WTC11 (cell line): ENCODE measurements at regions not wholly inside any gene's neighbourhood (a gene's known extent, or its start where the extent isn't known, plus 50 kb on each side); places are given as distances from the start of the nearest gene placed in this dataset.

ENCODE experiments used
- ATAC-seq: fragments of 200-7000 bp; cut with Tn5 transposase; 2 replicates; pipeline ENCODE4 v1.10.0; 2021; ENCODE audit warnings: mild to moderate bottlenecking, moderate library complexity
- CTCF ChIA-PET: fragments of 300-600 bp; sonication (Branson Sonifier 250); formaldehyde crosslinking; loops from one replicate; lab custom pipeline; 2021; ENCODE audit warnings: antibody characterized with exemption; lab: Charles Lee
- POLR2A ChIA-PET: fragments of 350-600 bp; sonication (Branson Sonifier 250); formaldehyde crosslinking; loops from one replicate; lab custom pipeline; 2021; ENCODE audit warnings: antibody characterized with exemption; lab: Charles Lee
- DNase-seq: peaks from one replicate; pipeline ENCODE4 v3.0.0; 2021; ENCODE audit warnings: low spot score
- H3K27ac Mint-ChIP-seq: 2 replicates; pipeline ENCODE4 v1.8.0; 2021; ENCODE audit warnings: mixed read lengths
- H3K27me3 Mint-ChIP-seq: 2 replicates; pipeline ENCODE4 v1.8.0; 2021; ENCODE audit warnings: low read depth, mild to moderate bottlenecking, moderate library complexity, mixed read lengths
- H3K36me3 Mint-ChIP-seq: 2 replicates; pipeline ENCODE4 v1.8.0; 2021; ENCODE audit warnings: mixed read lengths
- H3K4me1 Mint-ChIP-seq: 2 replicates; pipeline ENCODE4 v1.8.0; 2022; ENCODE audit warnings: mixed read lengths
- H3K4me3 Mint-ChIP-seq: 2 replicates; pipeline ENCODE4 v1.8.0; 2021; ENCODE audit warnings: mild to moderate bottlenecking, moderate library complexity, mixed read lengths
- H3K9me3 Mint-ChIP-seq: 2 replicates; pipeline ENCODE4 v1.8.0; 2021; ENCODE audit warnings: mixed read lengths
- ARID4B ChIP-seq: sonication (generic); formaldehyde crosslinking; IDR thresholded peaks from 2 replicates; pipeline ENCODE4 v1.8.0; 2023; ENCODE audit warnings: missing genetic modification reagents, mild to moderate bottlenecking, borderline replicate concordance
- ATF3 ChIP-seq: sonication (generic); formaldehyde crosslinking; conservative IDR thresholded peaks from 2 replicates; pipeline ENCODE4 v1.8.1; 2022; ENCODE audit warnings: mild to moderate bottlenecking, missing genetic modification reagents
- CREB1 ChIP-seq: sonication (generic); formaldehyde crosslinking; IDR thresholded peaks from 2 replicates; pipeline ENCODE4 v1.8.0; 2023; ENCODE audit warnings: mild to moderate bottlenecking, missing genetic modification reagents
- CTCF ChIP-seq: fragments of 200-600 bp; IDR thresholded peaks from 2 replicates; pipeline ENCODE4 v1.8.0; 2022; ENCODE audit warnings: antibody characterized with exemption
- E2F1 ChIP-seq: sonication (generic); formaldehyde crosslinking; IDR thresholded peaks from 2 replicates; pipeline ENCODE4 v1.8.0; 2022; ENCODE audit warnings: mild to moderate bottlenecking, missing genetic modification reagents
- ERG ChIP-seq: fragments of 250-450 bp; sonication (Bioruptor Pico); IDR thresholded peaks from 2 replicates; pipeline ENCODE4 v1.8.0; 2021; ENCODE audit warnings: mild to moderate bottlenecking
- FOXJ3 ChIP-seq: sonication (generic); formaldehyde crosslinking; IDR thresholded peaks from 2 replicates; pipeline ENCODE4 v1.9.0; 2021; ENCODE audit warnings: missing genetic modification reagents, mild to moderate bottlenecking, borderline replicate concordance
- KAT7 ChIP-seq: sonication (generic); formaldehyde crosslinking; IDR thresholded peaks from 2 replicates; pipeline ENCODE4 v1.8.1; 2023; ENCODE audit warnings: missing genetic modification reagents, mild to moderate bottlenecking, borderline replicate concordance
- MLX ChIP-seq: sonication (generic); formaldehyde crosslinking; IDR thresholded peaks from 2 replicates; pipeline ENCODE4 v1.8.1; 2023; ENCODE audit warnings: mild to moderate bottlenecking, missing genetic modification reagents, moderate library complexity
- MYBL2 ChIP-seq: sonication (generic); formaldehyde crosslinking; IDR thresholded peaks from 2 replicates; pipeline ENCODE4 v1.8.1; 2023; ENCODE audit warnings: mild to moderate bottlenecking, moderate library complexity, missing genetic modification reagents
- NFATC4 ChIP-seq: fragments of 250-450 bp; sonication (Bioruptor Pico); IDR thresholded peaks from 2 replicates; pipeline ENCODE4 v1.9.0; 2021; ENCODE audit warnings: mild to moderate bottlenecking
- NR1H2 ChIP-seq: sonication (generic); formaldehyde crosslinking; IDR thresholded peaks from 2 replicates; pipeline ENCODE4 v1.9.0; 2021; ENCODE audit warnings: mild to moderate bottlenecking, moderate library complexity, missing genetic modification reagents
- RELA ChIP-seq: sonication (generic); formaldehyde crosslinking; IDR thresholded peaks from 2 replicates; pipeline ENCODE4 v1.8.1; 2022; ENCODE audit warnings: missing genetic modification reagents, mild to moderate bottlenecking, borderline replicate concordance
- RORB ChIP-seq: fragments of 250-450 bp; sonication (Bioruptor Pico); IDR thresholded peaks from 2 replicates; pipeline ENCODE4 v1.9.0; 2021; ENCODE audit warnings: mild to moderate bottlenecking
- SP1 ChIP-seq: sonication (generic); formaldehyde crosslinking; conservative IDR thresholded peaks from 2 replicates; pipeline ENCODE4 v1.8.1; 2022; ENCODE audit warnings: missing genetic modification reagents
- STAT6 ChIP-seq: sonication (generic); formaldehyde crosslinking; conservative IDR thresholded peaks from 2 replicates; pipeline ENCODE4 v1.8.1; 2023; ENCODE audit warnings: mild to moderate bottlenecking, low read depth, missing genetic modification reagents, moderate library complexity
- TEAD1 ChIP-seq: sonication (generic); formaldehyde crosslinking; IDR thresholded peaks from 2 replicates; pipeline ENCODE4 v1.8.0; 2022; ENCODE audit warnings: mild to moderate bottlenecking, missing genetic modification reagents
- USF1 ChIP-seq: sonication (generic); formaldehyde crosslinking; IDR thresholded peaks from 2 replicates; pipeline ENCODE4 v1.8.0; 2022; ENCODE audit warnings: mild to moderate bottlenecking, missing genetic modification reagents
- ZNF219 ChIP-seq: sonication (generic); formaldehyde crosslinking; IDR thresholded peaks from 2 replicates; pipeline ENCODE4 v1.8.0; 2023; ENCODE audit warnings: missing genetic modification reagents, mild to moderate bottlenecking, borderline replicate concordance
- ZNF416 ChIP-seq: fragments of 250-450 bp; sonication (Bioruptor Pico); IDR thresholded peaks from 2 replicates; pipeline ENCODE4 v1.9.0; 2021; ENCODE audit warnings: mild to moderate bottlenecking, inconsistent platforms

- Mint-ChIP-seq H3K4me1 (no peaks in the 10 kb centered on the region), H3K27me3 (peaks cover 17% of the 10 kb centered on the region), H3K4me3 (no peak overlapping the region), H3K9me3 (peaks cover 81% of the 10 kb centered on the region), H3K36me3 (peaks cover 75% of the 10 kb centered on the region), H3K27ac (no peak overlapping the region)
- ChIA-PET CTCF (no interaction called here), POLR2A (no interaction called here)
- TF ChIP-seq USF1 (CRISPR knock-in tag), result no peak
- TF ChIP-seq MLX, result no peak
- TF ChIP-seq ATF3 (CRISPR knock-in tag), result no peak
- TF ChIP-seq E2F1, result no peak
- no peak for TF ChIP-seq TEAD1 (CRISPR knock-in tag)
- no peak for TF ChIP-seq NR1H2 (CRISPR knock-in tag)
- TF ChIP-seq MYBL2 (CRISPR knock-in tag), result no peak
- TF ChIP-seq ZNF416, result no peak
- TF ChIP-seq ARID4B (CRISPR knock-in tag), result no peak
- TF ChIP-seq FOXJ3, result no peak
- TF ChIP-seq KAT7 (CRISPR knock-in tag), result no peak
- no peak for TF ChIP-seq RORB (CRISPR knock-in tag)
- TF ChIP-seq ZNF219 (CRISPR knock-in tag), result no peak
- TF ChIP-seq NFATC4 (CRISPR knock-in tag), result no peak
- no peak for TF ChIP-seq STAT6
- no peak for TF ChIP-seq CREB1 (CRISPR knock-in tag)
- no peak for TF ChIP-seq ERG
- TF ChIP-seq RELA (CRISPR knock-in tag), result no peak
- no peak for TF ChIP-seq CTCF
- no peak for TF ChIP-seq SP1 (CRISPR knock-in tag)
- ATAC-seq, result no peak
- no peak for DNase-seq
These were observed 526.6 kb downstream of the GLRX3 start for GRCh38 chr10:130662775-130663174.
